IPS DF 4.7 (cell line): ENCODE measurements at regions not wholly inside any gene's neighbourhood (a gene's known extent, or its start where the extent isn't known, plus 50 kb on each side); places are given as distances from the start of the nearest gene placed in this dataset.
"Not testable (repeated sequence)": the region's sequence is repeated elsewhere in the genome, so short reads cannot be mapped to it uniquely, and the experiment has no call there.

Experiments
- DNase-seq: peaks from one replicate; pipeline ENCODE4 v3.0.0-alpha.2; 2013; ENCODE audit warnings: low spot score; ENCODE audit errors: extremely low read depth

DNA sequence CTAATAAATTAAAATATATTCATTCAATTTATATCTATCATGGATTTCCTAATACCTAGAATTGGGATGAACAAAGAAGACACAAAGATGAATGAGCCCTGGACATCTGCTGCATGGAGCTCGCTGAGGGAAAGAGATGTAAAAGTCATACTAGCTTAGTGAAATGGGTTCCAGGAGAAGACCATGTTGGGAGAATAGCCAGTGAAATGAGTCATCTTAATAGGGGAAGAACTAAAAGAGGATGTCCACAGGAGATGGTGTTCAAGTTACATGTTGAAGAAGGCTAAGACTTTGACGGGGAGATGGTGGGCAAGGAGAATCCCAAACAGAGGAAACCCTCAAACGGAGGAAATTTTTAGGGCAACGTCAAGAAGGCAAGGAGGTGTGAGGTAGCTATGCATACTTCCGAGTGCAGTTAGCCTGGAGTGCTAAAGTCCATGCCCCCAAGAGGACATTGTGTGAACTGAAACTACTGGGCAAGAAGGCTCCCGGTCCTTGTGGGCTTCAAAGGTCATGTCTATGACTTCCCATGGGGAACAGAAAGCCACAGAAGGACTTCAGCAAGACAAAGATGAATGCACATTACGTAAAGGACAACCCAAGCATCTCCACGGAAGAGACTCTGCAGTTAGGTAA lies 220.5 kb upstream of the CDH11 start:
- DNase-seq: no peak

DNA sequence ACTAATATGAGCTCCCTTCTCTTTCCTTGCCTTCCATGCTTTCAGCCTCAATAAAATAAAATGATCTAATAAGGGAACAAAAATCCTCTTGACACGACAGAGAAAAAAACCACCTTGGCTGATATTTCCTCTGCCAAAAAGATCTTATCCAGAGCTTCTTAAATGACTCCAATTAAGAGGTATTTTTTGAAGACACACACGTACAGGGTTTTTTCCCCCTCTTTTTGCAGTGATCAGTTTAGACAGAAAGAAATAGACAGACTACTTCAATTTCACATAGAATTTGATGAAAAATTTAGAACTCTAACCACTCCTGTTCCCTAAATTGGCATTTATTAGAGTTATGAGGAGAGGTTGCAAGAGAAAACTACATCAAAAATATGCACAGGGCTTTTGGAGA lies 217.2 kb upstream of the CDH11 start:
- no peak for DNase-seq

DNA sequence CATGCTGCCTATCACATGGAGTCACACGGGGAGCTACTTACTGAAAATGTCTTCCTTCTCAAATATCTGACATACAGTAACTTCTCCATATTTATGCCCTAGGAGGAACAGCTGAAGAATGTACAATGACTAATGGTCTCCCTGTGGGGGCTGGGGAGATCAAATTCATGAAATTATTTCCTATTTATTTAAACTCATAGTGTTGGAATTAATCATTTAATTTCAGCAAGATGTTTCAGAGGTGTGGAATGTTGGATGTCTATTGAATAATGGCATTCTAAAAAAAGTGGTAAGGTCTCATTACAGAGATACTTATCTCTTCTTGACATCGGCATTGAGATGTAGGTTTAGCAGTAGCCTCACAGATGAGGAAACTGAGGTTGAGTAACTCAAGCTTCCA lies 214.3 kb upstream of the CDH11 start:
- no peak for DNase-seq

DNA sequence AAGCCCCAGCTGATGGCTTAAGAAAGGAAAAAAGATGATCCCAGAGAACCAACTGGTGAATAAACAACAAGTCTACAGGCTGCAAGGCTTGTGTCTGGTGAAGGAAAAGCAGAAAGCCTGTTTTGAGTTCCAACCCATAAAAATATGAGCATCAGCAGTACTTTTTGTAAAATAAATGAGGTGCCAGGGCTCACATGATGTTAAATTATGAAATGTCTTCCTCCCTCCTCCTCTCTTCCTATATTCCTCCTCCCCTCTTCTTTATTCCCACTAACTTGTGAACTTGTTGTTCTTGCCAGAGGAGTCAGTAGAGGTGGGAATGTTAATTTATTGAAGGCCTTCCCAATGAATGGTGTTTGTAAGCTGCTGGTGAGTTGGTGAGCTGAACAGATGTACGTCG lies 212.2 kb upstream of the CDH11 start:
- no peak for DNase-seq

DNA sequence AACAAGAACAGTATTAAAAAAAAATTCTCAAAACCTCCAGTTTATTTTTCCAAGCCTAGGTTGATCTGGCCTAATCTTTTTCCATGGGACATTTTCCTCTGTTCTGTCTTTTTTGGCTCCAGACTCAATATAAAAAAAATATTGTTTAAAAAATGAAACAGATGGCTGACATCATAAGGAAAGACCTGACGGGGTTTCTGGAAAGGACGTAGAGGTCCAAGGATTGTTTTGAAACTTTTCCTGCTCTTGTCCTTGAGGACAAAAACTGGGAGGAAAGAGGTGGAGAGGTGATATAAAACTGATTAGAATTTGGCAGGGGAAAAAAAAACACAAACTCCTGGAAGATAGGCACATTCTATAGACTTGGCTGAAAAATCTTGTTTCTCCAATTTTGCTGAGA lies 211.4 kb upstream of the CDH11 start:
- DNase-seq: no peak

DNA sequence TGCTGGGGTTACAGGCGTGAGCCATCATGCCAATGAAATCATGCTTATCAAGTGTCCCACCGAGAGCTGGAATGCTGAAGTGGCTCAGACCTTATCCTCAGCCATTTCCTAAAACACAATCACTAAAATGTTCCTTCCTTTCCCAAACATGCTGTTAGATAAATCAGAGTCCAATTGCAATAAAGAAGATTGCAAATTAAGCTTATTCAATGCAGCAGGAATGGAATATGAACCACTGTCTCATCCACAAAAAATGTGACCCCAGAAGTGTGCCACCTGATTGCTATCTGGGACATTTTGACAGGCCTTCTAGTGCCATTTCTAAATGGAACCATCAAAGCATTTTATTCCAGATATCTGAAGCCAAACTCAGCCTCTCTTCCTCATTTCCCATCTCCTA lies 205.5 kb upstream of the CDH11 start:
- DNase-seq: no peak

DNA sequence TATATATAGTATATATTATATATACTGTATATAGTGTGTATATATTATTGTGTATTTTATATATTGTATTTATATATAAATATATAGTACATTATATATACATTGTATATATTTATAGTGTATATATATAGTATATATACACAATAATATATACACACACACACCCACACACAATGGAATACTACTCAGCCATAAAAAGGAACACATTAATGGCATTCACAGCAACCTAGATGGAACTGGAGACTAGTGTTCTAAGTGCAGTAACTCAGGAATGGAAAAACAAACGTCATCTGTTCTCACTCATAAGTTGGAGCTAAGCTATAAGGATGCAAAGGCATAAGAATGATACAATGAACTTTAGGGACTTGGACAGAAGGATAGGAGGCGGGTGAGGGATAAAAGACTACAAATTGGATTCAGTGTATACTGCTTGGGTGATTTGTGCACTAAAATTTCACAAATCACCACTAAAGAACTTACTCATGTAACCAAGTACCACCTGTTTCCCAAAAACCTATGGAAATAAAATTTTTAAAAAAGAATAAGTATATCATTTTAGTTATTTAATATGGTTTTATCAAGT lies 201.9 kb upstream of the CDH11 start:
- DNase-seq: no peak

DNA sequence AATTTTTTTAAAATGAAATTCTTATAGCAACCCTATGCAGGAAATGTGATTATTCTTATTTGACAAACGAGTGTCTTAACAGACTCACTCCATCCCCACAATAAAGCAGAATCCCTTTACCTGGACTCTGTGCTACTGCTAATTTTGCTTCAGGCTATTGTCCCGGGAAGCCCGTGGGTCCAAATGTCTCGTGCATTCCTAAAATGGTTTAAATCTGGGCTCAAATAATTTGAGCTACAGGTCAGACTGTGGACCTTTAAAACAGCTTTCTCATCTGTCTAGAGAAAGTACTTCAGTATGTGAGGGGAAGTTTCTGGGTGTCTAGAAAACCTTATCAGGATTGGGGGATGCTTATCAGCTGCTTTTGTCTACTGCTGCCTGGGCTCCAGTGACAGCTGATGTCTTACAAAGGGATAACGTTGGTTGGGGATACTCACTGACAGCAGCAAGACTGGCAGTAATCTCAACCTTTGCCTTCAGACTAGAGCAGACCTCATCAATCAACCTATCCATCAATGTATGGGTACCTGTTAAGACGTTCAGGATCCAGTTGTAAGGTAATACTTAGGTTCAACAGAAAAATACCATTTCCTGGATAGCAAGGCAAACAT lies 197.9 kb upstream of the CDH11 start:
- no peak for DNase-seq

DNA sequence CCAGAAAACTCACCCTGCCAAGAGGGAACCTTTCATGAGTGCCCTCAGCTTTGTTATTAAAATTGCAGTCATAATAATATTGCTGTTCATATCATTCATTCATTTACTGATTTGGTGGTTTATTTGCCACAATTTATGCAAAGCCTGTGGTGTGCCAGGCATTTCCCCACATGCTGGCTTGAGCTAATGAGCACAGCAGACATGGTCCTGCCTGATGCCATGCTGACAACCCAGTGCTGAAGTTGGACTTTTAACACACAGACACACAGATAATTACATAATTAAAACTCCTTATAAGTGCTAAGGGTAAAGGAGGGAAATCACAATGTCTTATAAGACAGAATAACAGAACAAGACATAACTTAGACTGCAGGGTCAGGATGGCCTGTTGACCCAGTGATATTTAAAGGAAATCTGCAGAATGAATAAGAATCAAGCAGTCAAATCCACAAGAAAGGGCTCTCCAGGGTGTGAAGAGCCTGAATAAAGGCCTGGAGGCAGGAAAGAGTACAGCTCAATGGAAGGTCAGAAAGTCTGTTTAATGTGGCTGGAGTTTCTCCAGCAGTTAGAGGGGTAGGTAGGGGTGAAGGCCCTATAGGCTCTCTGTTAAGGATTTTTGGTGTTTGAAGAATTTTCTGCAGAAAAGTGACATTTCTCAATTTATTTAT lies 196.9 kb upstream of the CDH11 start:
- DNase-seq: no peak

DNA sequence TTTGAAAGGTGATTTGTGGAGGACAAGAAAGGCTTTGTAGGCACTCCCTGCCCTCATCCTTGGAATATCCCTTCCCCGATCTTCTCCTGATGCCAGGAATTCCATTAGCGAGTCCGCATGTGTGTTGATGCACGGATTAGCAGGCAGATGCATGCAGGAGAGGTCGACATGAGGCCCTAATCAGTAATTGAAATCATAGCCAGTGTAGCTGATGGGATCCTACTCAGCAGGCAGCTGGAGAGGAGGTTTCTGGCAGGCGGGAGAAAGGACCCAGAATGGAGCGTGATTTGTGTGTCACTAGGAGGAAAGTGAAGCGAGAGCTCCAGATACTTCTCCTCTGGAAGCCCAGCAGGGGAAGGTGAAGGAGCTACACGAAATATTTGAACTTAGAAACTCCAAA lies 196.3 kb upstream of the CDH11 start:
- DNase-seq: no peak

DNA sequence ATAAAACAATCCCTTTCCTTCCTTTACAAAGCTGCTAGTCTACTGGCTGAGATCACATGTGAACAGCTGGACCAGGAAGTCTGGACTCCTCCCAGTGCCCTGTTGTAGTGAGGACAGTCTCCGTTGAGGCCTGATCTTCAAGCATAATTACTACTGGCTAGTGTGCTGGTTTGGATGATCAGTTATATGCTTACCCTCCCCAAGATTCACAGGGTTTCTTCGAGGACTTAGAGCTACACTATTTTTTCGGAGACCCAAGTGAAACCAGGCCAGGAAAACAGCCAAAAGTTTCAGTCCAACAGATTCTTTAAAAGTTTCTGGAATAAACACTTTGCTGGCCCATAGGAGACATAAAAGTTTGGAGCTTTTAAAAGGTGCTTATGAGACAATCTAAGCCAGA lies 194.9 kb upstream of the CDH11 start:
- no peak for DNase-seq

DNA sequence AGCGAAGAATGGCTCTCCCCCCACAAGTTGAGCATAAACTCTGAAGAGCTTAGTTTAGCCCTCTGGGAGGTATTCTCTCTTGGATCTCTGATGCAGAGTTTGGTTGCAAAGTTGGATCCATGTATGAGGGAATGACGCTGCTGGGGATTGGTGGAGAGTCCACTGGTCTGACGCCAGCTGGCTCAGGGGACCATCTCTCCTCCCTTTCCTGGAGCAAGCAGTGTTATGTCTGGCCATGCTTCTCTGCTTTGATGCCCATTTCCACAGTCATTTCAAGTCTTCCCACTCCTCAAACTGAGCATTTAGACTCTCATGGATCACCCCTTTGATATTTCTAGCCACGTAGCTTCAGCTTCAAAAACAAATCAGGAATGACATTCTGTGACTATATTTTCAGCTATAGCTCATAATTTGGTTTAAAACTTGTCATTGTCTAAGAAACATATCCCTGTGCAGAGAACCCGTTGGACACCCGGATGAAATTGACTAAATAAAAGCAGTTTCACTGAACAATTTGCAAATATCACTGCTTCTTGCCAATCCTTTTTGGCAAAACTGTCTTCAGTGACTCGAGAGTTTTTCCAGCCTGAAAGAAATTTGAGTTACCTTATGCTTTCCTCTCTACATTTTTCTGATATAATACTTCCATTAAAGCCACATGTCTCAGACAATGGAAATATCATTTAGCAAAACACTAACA lies 193.4 kb upstream of the CDH11 start:
- no peak for DNase-seq

DNA sequence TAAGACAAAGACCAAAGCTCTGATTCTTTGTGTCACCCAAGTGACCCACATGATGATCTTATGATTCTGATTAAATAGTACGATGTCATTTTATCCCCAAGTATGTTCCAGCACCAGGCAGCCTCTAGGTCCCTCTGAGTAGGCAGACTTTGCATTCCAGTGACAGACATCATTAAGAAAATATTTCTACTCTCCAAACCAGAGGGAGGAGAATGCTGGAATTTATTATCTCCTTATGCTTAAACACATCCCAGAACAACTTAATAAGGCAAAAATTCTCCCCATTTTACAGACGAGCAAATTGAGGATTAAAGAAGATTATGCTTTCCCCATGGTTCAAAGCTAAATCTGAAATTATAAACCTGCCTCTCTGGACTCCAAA lies 192.8 kb upstream of the CDH11 start:
- no peak for DNase-seq

DNA sequence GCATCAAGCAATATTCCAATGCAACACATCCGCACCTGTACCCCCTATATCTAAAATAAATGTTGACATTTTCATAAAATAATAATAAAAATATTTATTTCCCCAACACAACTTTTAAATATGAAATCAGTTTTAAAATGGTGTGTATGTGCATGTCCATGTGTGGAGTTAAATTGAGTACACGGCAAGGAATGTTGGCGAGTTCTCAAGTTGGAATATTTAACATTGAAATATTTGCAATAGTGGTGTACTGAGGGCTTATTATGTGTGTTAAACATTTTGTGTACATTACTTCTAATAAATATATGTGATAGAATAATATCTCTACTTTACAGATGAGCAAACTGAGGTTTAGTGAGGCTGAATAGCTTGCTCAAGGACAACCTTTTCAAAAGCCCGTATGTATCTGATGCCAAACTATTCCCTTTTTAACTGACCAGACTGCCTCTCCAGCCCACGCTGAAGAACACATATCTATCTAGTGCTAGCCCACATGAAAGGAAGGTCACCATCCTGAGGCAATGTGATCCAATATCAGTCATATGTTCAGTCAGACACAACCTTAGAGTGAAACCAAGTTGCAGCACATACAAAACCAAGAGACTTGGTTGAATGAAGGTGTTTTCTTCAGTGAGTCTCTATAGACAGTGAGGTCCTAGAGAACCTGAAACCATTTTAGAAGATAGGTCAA lies 192.2 kb upstream of the CDH11 start:
- no peak for DNase-seq

DNA sequence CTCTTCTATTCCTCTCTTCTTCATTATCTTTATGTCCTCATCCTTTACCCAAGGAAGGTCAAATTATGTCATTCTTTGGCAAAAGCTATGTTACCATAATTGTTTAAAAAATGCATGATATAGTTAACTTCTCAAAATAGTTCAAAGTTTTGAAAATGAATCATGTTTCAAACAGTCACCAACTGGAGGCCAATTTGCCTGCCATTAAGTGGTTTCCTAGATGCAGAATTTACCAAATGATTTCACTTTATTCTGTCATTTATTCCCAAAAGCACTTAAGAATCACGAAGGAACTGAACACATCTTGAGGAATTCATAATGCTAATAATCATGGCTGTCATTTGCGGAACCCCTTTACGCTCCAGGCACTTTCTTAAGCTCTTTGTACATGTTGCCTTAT lies 190.9 kb upstream of the CDH11 start:
- no peak for DNase-seq

DNA sequence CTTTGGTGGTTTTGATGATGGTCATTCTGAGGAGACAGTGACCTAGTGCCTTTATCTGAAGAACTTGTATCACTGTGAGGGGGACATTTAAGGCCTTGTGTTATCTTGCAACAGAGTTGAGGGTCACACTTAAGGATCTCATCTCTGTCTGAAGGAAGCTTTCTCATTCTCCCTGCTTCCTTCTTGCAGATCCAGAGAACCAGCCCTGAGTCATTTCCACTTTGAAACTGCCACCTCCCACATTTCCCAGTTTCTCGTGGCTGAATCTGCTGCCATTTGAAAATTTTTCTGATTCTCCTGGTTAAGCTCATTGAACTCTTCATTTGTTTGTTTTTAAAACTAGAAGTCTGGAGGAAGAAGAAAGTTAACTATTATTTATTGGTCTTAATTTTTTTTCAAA lies 190.2 kb upstream of the CDH11 start:
- DNase-seq: no peak

DNA sequence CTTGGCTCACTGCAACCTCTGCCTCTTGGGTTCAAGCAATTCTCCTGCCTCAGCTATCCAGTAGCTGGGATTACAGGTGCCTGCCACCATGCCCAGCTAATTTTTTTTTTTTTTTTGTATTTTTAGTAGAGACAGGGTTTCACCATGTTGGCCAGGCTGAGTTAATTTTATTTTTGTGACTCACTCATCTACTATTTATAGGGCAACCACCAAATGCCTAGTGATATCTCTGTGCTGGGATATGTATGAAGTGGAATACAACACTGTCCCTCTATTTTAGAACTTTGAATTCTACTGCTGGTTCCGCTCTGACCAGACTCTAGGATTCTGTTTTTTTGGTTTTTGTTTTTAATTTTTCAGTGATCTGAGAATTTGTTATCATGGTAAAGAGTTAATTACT lies 188.6 kb upstream of the CDH11 start:
- not testable (repeated sequence) for DNase-seq

DNA sequence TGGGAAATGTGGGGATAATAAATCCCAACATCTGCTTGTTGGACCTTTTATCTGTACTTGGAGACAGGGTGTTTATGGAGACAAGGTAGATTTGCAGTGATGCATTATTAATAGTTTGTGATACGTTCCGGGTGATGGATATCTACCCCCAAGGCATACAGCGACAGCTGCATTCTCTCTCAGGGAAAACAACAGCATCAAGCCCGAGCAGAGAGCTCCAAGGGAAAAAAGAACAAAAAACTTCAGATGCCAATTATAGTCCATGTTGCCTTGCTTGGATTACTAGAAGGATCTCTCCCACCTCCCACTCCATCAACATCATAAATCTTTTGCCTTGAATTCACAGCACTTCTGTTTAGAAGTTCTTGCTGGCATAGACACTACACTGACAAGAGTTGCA lies 187.5 kb upstream of the CDH11 start:
- no peak for DNase-seq

DNA sequence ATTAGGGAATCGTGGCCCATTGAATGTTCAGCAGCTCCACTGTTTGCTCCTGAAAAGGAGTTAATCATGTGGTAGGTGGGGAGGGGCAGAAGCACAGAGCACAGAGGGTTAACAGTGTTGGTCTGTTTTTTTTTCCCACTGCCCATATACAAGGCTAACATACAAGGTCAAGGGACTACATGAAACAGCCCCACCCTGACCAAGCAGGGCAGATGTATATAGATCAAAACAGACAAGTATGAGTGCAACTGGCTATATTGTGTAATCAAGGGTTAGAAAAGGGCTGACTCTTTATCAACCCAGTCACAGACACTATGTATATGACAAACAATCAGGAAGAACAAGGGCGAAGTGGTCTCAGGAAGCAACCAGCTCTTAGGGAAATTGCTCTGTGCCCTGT lies 186.6 kb upstream of the CDH11 start:
- DNase-seq: no peak

DNA sequence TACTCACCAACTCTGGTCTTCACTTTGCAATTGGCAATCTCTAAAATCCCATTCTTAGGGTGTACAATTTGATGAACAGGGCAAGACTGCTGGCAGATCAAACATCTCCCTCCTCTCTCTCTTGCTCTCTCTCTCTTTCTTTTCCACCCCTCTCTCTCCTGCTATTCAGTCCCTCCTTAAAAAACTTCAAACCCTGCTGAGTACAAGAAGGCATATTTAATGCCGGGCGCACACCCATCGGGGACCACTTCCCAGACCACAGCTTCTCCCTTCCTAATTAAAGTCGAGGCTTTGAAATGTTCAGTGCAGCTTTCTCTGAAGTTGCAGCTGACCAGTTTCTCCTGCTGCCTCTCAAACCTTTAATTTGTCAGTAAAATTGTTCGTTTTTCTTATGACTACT lies 185.4 kb upstream of the CDH11 start:
- no peak for DNase-seq

DNA sequence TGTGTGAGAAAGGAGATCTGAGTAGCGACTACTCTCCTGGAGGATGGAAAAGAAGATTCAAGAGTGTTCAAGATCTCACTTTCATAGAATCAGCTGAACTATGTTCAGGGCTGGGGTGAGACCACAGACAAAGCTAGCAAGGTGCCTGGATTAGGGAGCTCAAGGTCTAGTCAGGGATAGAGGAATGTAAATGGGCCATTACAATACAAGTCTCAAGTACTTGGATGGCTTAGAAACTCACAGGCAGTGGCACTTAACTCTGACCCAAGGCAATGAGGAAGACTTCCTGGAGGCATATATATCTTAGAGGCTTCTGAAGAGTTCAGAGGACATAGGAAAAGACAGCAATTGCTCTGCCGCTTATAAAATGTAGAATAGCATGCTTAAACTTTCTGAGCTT lies 184.9 kb upstream of the CDH11 start:
- DNase-seq: no peak

DNA sequence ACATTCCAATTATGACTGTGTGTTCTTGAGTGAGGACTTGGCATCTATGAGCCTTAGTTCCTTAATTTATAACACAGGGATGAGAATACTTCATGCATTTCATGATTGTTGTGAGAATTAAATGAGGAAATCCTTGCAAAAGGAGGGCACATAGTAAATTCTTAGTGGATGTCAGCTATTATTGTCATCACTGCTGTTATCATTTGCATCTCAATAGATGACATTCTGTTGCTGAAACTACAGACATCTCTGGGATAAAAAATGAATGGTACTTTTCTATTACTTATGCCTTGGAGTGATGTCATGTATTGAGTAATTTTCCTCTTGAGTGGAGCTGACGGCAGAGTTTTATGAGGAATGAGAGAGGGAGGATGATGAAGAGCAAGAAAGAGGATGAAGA lies 184.4 kb upstream of the CDH11 start:
- DNase-seq: no peak
